Kidney capillary endothelial cell (primary cell): ENCODE measurements at regions not wholly inside any gene's neighbourhood (a gene's known extent, or its start where the extent isn't known, plus 50 kb on each side); places are given as distances from the start of the nearest gene placed in this dataset.
A peak's percentile ranks its signal among the peaks of the same experiment; 100 is the strongest.

Source experiments
- DNase-seq: peaks from one replicate; pipeline ENCODE4 v3.0.0-alpha.2; 2018; ENCODE audit warnings: low spot score

DNA sequence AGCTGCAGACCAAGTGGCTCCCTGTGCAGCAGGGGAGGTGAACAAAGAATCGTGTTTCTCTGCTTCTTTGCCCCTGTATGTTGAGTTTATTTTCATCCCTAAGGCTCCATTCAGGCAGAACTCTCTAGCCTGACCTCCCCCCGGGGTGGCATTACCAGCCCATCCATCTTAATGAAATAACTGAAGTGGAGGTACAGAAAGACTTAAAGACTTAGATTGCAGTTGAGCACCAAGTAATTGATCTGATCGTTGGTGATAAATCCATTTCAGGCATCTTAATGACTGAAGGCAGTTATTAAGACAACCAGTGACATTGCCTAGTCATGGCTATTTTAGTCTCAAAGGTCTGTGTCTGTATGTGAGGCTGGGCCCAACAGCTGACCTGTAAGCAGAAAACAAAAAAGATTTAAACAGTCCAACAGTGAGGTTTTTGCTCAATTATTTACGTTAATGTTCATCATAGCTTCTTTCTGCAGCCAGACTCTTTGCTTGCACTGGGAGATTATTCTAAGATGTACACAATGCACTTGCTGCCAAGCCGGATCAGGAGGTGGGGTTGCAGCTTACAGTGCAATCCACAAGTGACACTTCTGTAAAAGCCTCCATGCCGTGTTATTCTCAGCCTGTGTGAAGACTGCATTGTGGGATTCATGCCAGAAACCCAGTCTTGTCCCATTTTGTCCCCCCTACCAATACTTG lies 363.0 kb upstream of the DUSP10 start:
- DNase-seq, result no peak

DNA sequence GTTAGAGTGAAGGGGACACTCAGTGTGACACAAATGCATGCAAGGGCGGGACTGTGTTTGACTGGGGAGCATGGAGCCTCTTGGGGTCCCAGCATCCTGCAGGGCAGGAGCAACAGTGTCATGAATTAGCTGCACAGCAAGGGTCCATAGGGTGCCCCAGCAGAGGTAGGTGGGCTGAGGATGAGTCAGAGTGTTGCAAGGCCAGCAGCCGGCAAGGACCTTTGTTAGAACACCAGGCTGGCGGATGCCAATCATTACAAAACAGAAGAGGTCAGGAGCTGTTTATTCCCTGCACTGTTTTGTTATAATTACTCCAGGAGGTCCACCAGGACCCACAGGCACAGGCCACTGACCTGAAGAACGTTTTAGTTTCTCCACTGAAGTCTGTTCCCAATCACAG lies 362.2 kb upstream of the DUSP10 start:
- DNase-seq, result no peak

DNA sequence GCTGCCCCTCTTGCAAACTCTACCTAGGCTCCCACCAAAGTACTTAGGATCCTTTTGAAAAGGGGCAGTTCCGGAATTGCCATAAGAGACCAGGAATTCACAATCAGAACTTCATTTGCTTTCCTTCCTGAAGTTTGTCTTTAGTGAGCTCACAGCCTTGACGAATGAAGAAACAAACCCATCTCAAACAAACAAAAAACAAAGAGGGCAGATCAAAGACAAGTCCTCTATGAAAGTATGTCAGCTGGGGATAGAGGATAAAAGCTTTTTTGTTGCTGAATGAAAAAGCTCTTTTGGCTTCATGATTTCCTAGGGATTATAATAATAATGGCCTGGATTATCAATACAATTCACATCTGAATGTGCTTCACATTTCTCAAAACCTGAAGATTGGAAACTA lies 357.9 kb upstream of the DUSP10 start:
- DNase-seq, result no peak

DNA sequence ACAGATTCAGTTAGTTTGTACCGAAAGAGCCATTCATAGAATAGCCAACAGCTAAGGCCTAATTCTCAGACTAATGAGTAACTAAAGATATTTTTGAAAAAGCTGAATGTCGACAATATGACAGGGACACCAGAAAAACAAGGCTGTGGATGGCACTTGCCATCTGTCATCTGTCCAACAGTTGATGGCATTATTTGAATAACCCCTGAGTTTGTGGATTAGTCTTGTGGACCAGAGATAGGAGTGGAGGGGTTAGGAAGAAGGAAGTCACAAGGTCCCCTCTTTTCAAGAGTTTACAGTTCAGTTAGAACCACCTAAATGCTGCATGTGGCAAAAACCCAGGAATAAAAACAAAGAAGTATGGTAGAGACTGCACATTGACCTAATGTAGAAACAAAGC lies 356.5 kb upstream of the DUSP10 start:
- DNase-seq, result no peak

DNA sequence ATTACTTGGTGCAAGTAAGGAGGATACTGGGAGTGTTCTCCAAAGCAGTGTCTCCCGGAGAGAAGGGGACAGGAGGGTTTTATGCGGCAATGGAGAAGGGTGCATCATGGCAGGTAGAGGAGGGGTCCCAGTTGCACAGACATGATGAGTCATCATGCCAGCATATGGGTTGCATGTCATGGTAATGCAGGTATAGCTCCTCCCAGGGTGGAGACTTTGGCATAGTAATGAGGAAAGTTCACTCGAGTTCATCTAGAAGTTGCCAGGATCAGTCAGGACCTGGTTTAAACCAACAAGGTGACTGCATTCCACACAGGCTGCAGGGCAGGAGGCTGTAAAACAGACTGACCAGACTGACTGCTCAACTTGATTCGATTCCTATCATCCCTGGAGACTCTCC lies 355.7 kb upstream of the DUSP10 start:
- DNase-seq, result no peak

DNA sequence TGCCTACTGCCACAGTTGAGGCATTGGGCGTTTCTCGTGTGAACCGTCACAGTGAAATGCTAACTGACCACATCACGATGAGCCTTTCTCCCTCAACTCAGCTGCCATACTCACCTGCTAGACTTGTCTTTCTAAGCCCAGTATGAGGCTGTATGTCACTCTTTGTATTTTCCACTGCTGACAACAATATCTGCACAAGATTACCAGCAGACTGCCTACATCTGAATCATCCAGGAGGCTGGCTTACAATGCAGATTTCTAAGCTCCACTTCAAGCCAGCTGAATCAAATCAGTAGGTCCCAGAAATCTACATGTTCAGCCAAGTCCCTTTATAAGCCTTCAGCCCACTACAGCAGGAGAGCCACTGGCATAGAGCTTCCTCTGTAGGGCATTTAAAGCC lies 355.0 kb upstream of the DUSP10 start:
- no peak for DNase-seq

DNA sequence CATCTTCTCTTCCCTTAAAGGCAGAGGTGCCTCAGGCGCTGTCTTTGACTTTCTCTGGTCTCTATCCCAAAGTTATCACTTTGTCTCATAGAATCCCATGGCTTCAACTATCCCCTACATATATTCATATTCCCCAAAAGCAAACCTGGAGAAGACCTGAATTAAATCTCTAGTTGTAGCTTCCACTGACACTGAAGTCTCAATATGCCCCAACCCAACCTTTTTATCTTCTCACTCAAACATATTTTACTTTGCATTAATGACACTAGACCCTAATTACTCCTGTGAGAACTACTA lies 354.5 kb upstream of the DUSP10 start:
- no peak for DNase-seq

DNA sequence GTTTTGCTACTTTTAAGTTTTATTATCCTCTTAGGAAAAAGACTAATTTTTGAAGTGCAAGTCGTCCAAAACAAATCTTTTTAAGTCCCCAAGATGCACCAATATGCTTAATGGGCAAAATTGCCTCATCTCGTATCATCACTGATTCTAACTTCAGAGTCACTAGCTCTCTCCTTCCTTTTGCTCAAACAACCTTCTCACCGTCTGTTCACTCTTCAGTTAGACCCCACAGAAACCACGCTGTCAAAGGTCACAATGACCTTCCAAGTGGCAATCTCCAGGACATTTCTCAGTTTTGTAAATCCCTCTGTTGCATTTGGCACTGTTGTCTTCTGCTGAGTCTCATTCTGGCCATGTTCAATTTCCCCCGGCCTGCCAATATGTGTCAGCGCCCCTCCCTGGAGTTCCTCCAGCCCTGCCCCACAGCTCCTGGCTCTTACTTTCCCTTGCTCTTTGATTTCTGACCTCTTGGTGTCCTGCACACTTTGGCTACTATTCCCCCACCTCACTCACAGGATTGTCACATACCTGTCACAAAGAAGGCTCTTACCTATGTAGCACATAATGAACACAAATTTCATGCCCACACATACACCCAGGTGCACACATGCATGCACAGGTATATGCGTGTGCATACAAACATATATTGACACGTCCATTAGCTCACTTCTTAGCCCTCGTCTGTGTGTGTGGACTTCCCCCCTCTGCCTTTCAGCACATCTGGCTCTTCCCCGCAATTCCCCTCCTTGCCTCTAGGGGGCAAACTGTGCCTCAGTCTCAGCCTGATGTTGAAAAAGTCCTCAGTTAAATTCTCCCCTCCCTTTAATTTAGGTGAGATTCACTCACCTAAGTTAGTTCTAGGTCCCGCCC lies 354.0 kb upstream of the DUSP10 start:
- DNase-seq, result peak; percentile 26

DNA sequence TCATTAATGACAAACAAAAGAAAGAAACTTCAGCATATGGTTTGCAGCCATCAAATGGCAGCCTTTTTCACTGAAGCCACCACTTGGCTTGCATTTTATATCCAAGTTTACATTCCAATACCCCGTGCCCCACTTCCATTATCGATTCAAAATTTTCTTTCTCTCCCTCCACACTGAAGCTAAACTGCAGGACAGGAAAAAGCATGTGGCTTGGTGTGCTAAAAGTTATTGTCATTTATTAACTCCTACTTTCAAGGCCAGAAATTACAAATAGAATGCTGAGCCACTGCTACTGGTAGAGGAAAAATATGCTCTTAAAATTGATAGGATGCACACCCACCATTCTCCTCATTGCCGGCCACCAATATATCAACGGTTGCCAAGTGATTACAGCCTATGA lies 351.6 kb upstream of the DUSP10 start:
- DNase-seq, result no peak

DNA sequence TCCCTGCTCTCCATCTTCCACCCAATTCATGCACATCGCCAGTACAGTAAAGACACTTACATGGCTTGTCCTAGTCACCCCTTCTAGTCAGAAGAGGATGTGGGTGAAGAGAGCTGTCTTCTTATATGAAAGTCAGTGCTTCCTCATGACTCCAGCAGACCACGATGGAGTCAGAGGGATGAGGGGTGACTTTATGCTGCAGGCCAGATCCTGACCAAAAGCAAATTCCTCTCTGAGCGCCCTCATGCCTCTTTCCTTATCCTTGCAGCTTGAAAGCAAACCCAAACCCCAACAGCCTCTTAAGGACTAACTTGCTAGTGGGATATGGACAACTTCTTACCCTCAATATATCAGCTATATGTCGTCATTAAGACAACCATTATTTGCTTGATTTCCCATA lies 348.2 kb upstream of the DUSP10 start:
- no peak for DNase-seq

DNA sequence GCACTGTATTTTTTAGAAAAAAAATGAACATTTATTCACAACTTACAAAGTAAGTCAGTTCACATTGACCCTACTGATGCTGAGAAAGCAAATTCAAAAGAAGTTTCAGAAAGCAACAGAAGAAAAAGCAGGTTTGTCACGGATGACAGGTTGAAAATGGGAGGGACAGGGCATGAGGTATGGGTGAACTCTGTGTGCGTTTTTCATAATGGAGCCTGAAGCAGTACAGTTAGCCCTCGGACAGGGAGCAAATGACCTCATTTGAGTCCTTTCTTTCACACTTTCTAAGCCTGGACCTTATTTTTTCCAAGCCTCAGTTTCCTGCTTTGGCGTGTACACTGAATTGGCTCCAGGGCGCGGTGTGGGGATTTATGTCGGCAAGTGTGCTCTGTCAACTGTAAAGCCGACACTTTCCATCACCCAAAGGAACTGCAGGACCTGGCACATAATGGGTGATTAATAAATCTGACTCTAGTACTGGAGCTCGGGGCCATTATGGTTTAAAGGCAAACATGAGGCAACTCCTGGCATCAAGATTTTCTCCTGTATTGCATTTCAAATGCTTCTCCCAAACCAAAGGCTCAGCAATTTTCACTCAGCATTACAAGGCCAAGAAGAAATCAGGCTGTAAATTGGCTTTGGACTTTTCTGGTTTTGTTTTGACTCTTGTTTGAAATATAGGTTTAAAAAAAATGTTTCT lies 345.5 kb upstream of the DUSP10 start:
- no peak for DNase-seq

DNA sequence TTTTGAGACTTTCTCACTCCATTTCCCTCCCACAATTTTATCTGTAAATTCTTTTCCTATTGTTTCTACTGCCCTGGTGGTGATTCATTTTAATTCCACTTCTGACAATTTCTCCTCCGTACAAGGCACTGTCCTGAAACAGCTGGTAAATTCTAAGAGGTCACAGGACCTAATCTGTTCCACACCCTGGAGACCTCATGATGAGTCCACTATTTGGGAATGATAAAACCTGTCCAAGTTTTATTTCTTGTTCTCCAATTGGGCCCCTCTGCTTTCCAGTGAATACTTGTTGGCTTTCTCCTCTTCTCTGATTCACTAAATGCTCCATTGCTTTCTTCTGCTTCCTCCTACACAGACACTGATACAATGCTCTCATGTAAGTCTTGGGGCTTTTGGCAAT lies 343.1 kb upstream of the DUSP10 start:
- no peak for DNase-seq

DNA sequence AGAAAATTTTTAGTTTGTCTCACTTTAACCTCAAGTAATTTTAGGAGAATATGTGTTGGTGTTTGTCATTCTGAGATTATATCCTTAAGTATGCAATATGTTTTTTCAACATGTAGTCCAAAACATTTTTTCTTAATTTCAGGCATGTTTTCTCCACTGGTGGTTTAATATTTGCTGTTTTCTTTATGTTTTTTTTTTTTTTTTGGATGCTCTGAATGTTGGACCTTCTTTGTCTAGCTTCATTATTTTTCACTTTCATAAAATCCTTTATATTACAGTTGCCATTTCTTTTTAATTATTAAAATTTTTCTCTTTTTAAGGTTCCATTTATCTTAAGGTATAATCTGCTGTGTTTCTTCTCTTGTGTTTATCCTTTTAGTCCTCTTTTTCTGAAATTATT lies 342.2 kb upstream of the DUSP10 start:
- DNase-seq, result no peak

DNA sequence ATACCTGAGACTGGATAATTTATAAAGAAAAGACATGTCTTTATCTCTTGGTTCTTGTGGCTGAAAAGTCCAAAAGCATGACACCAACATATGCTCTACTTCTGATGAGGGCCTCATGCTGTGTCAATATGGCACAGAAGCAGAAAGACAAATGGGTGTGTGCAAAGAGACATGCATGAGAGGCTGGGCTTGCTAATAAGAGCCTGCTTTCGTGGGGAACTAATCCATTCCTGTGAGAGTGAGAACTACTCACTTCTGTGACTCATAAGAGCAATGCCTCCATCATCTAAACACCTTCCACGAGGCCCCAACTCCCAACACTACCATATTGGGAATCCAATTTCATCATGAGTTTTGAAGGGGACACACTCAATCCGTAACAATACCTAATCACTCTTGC lies 340.0 kb upstream of the DUSP10 start:
- DNase-seq, result no peak

DNA sequence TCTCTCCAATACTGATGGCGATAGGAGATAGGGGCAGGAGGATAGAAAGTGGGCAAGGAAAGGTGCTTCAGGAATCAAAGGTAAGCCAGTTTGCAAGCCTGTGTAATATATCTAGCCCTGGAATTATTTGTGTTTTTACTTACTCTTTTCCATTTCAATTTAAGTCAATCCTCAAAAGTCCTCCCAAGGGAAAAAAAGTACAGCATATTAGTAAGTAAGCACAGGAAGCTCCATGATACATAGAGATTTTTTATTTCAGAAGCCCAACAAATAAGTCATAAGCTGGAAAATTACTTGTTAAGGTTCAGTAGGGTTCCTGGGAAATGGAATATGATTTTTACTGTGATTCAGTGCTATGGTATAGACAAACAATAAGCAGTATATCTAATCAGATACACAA lies 337.7 kb upstream of the DUSP10 start:
- no peak for DNase-seq

DNA sequence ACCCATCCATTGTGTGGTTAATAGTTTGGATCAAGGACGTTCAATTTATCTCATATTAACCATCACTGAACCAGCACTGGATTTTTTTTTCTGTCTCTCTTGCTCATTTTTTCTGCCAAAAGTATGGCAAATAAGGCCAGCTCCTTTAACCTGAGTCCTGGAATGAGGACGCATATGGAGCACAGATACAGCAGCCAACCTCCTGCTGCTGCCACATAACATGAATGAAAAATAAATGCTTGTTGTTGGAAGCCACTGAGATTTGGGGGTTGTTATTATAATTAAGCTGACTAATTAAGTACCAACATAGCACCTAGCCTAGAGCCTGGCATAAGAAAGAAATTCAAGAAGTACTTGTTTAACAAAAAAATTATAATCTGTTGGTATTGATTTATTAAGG lies 335.3 kb upstream of the DUSP10 start:
- DNase-seq, result no peak

DNA sequence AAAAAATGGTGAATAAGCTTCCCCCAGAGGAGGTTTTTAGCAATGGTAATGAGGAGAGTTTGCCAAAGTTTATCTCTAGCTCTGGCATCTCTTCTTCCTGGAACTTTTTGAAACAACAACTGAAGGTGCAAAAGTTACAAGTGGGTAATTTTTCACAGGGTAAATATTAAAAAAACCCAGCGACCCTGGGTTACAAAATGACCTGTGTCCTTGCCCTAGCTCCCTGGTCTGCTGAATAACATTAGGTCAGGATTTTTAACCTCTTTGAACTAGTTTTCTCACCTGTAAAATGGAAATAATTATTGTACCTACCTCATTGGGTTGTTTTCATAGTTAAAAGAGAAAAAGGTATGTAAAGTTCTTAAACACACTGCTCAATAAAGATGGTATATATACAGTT lies 332.4 kb upstream of the DUSP10 start:
- DNase-seq, result no peak

DNA sequence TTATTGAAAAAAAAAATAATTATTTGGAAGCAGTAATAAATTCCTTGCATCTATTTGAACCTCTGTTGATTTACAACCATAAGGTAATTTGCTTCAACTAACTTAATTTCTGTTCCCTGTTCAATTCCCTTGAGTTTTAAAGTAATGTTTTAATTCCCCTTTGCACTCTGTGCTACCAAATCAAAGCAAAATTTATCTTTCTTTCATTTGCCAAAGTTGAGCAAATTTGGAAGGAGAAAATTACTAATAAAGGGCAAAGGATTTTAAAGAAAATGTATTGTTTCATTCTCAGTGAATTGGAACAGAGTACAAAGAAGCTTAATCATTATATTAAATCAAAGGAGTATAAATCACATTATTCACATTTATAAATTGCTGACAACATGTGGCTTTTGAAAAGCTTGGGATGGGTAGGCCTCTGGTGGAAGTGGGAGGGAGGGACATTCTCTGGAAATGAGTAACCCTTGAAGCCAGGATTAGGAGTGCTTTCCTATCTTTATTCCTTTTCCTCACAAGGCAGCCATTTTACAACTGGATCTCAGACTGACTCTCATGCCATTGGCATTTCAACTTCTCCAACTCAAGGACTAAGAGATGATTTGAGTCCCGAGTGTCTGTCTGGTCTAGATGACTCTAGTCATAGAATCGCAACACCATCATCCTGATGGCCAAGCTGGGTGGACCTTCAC lies 331.6 kb upstream of the DUSP10 start:
- peak; percentile 7 for DNase-seq

DNA sequence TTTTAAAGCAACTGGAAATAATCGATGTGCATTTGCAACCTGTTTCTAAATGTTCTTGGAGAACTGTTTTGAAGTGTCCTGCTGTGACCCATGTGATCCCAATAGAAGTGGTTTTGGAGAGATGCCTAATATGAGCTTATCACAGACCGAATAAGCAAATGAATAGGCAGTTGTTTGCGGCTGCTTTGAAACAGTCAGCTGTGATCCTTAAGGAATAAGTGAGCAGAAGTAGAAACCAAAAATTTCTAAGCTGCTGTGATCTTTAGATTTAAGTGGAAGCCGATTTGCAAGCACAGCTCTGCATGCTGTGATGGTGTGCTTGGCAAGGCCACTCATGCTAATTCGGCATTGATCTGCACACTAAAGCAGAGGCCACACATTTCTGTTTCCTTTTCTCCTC lies 329.5 kb upstream of the DUSP10 start:
- no peak for DNase-seq

DNA sequence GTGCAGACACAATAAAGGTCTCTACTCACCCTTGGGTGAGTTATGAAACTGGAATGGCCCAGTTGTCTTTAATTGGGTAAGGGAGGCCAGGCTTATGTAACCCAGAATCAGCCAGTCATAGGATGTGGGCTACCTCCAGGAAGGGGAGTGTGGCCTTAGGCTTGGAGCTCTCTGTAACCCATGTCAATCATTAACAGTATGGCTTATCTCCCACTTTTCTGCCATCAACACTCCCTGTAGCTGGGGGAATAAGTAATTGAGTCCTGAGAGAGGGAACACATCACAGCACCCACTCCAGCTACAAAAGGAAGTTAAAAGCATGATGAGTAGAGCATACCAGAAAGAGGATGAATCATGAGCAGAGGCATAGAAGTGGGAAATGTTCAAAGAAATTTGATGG lies 327.0 kb upstream of the DUSP10 start:
- no peak for DNase-seq

DNA sequence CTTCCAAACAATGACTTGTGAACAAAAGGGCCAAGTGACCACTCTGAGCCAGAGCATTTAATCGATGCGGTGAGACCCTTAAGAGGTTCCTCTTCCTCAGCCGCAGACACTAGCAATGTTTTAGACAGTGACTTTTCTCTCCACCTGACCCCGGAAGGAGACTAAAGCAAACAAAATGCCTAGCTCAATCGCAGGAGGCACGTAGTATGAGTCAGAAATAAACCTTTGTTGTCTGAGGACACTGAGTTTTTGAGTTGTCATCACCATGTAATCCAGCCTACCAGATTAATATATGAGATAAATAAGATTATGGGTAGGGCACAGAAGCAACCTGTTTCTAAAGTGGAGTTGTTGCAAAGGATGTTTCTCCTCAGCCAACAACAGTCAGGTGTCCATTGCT lies 326.2 kb upstream of the DUSP10 start:
- DNase-seq, result no peak

DNA sequence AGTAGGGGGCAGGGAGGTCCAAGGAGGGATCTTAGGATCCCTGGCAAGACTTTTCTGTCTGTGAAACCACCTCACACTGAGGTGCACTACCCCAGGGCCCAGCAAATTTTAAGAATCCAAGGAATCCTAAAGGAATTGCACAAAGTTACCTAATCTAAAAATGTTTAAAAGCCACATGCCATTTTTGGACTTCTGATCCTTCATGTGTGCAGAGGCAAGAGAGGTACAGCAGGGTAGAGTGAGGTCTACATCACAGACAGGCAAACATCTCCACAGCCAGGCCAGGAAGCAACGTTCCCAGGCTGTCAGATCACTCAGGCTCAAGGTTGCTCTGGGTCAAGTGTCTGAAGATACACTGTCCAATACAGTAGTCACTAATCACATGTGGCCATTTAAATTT lies 324.6 kb upstream of the DUSP10 start:
- no peak for DNase-seq

DNA sequence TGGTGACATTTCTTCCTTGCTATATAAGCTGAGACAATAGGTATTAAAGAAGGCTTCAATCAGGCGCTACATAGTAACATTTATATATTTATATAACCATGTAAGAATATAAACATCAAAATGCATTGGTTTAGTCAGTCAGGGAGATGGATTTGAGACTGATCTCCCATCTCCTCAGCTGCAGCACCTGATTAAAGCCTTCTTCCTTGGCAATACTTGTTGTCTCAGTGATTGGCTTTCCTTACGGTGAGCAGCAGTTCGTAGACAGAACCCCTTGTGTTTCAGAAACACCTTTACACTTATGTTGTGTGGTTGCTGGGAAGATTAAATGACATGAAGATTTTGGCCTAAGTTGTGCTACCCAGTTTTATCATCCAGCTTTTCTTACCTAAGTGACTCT lies 323.3 kb upstream of the DUSP10 start:
- DNase-seq, result no peak
